Right lobe of liver (tissue), 6 donors: ENCODE measurements at regions not wholly inside any gene's neighbourhood (a gene's known extent, or its start where the extent isn't known, plus 50 kb on each side); places are given as distances from the start of the nearest gene placed in this dataset.

Experiments used
- ATAC-seq, 4 donors: fragments of 200-7000 bp; cut with Tn5 transposase; one replicate each; pipeline ENCODE4 v1.9.1; 2020; ENCODE audit warnings: mild to moderate bottlenecking in 4 of 4, moderate library complexity in 4 of 4
- DNase-seq, 3 donors: peaks; one replicate each; pipeline ENCODE4 v3.0.0-alpha.2; 2020
- H3K27ac ChIP-seq, 3 donors: fragments of 200-600 bp; one replicate each; pipeline ENCODE4 v1.8.0; 2022
- H3K27me3 ChIP-seq, 2 donors: fragments of 200-600 bp; one replicate each; pipeline ENCODE4 v1.8.0; 2022
- H3K36me3 ChIP-seq, 4 donors: fragments of 200-600 bp; sonication (generic) in 1 of 4; one replicate each; pipeline versions ENCODE4 v1.5.1 to v1.8.0; 2017 to 2022; ENCODE audit warnings: control low read depth in 1 of 4
- H3K4me1 ChIP-seq, 4 donors: fragments of 200-600 bp; sonication (generic) in 1 of 4; one replicate each; pipeline versions ENCODE4 v1.5.1 to v1.8.0; 2017 to 2022; ENCODE audit warnings: control low read depth in 1 of 4
- H3K4me3 ChIP-seq, 3 donors: fragments of 200-600 bp; one replicate each; pipeline ENCODE4 v1.8.0; 2022
- H3K9me3 ChIP-seq, 4 donors: fragments of 200-600 bp; sonication (generic) in 1 of 4; one replicate each; pipeline versions ENCODE4 v1.5.1 to v1.8.0; 2017 to 2022; ENCODE audit warnings: control low read depth in 1 of 4
- CTCF ChIP-seq, 4 donors: fragments of 200-600 bp in 3 of 4; fragments of 450-650 bp in 1 of 4; IDR thresholded peaks; one replicate each; pipeline versions ENCODE4 v1.5.1 to v1.8.0; 2016 to 2022; ENCODE audit warnings: antibody characterized with exemption in 4 of 4, mild to moderate bottlenecking in 2 of 4
- POLR2A ChIP-seq: fragments of 450-650 bp; IDR thresholded peaks from one replicate; pipeline ENCODE4 v1.6.1; 2017; ENCODE audit warnings: antibody characterized with exemption, mild to moderate bottlenecking
- WGBS: methylation state at CpG from one replicate; pipeline ENCODE4 v1.1.6; 2018; ENCODE audit warnings: low coverage, low lambda C conversion rate; ENCODE audit not compliant: insufficient coverage; ENCODE audit errors: missing lambda C conversion rate; 5-methylcytosine and 5-hydroxymethylcytosine counted together
- intact Hi-C, 2 donors: fragments of 100-400 bp; cut with DNase I; formaldehyde crosslinking; loops; one replicate each; pipeline versions ENCODE4 v1.11.2 to v1.14.1; 2022
- donor health status: DM: no; HTN: yes; CAD: no.
- donor health status: DM: no; HTN: no; CAD: no.
- donor health status: DM: no; HTN: no; CAD: no.
- donor health status: DM: no; HTN: yes; CAD: no.
- donor health status: DM: no; HTN: yes; CAD: no.

GRCh38 chr2:106963893-106964292 lies 77.9 kb upstream of the ST6GAL2 start:
- no peaks in the 10 kb centered on the region for H3K9me3 ChIP-seq
- no peaks in the 10 kb centered on the region for H3K4me1 ChIP-seq
- H3K4me3 ChIP-seq = no peak overlapping the region
- no peaks in the 10 kb centered on the region for H3K27me3 ChIP-seq
- 52% methylated on average over 5 of the region's 5 CpGs for WGBS
- no peak overlapping the region for H3K27ac ChIP-seq
- TF ChIP-seq POLR2A = no peak
- TF ChIP-seq CTCF (IDR thresholded peaks at IDR 0.05) = no peak
- no peak for DNase-seq
- no peaks in the 10 kb centered on the region for H3K36me3 ChIP-seq
- intact Hi-C loops = no loop called here
- ATAC-seq = no peak

GRCh38 chr2:106965611-106966010 lies 79.6 kb upstream of the ST6GAL2 start:
- Histone ChIP-seq H3K9me3 (no peaks in the 10 kb centered on the region), H3K27me3 (no peaks in the 10 kb centered on the region), H3K27ac (no peak overlapping the region), H3K4me1 (no peaks in the 10 kb centered on the region), H3K4me3 (no peak overlapping the region), H3K36me3 (no peaks in the 10 kb centered on the region)
- TF ChIP-seq CTCF (IDR thresholded peaks at IDR 0.05) (no peak), POLR2A (no peak)
- ATAC-seq (no peak), DNase-seq (no peak)
- 59% methylated on average over 3 of the region's 3 CpGs for WGBS
- intact Hi-C loops = no loop called here

GRCh38 chr2:106969777-106970176 lies 83.8 kb upstream of the ST6GAL2 start:
- intact Hi-C loops = no loop called here
- DNase-seq (no peak), ATAC-seq (no peak)
- no peaks in the 10 kb centered on the region for H3K4me1 ChIP-seq
- no peaks in the 10 kb centered on the region for H3K36me3 ChIP-seq
- H3K27me3 ChIP-seq = no peaks in the 10 kb centered on the region
- H3K9me3 ChIP-seq = no peaks in the 10 kb centered on the region
- H3K27ac ChIP-seq = no peak overlapping the region
- no peak overlapping the region for H3K4me3 ChIP-seq
- TF ChIP-seq CTCF (IDR thresholded peaks at IDR 0.05) = no peak
- TF ChIP-seq POLR2A = no peak
- WGBS = 41% methylated on average over 5 of the region's 5 CpGs

GRCh38 chr2:106970471-106971261 lies 84.7 kb upstream of the ST6GAL2 start:
- Histone ChIP-seq H3K9me3 (no peaks in the 10 kb centered on the region), H3K27ac (no peak overlapping the region), H3K36me3 (no peaks in the 10 kb centered on the region), H3K4me1 (no peaks in the 10 kb centered on the region), H3K4me3 (no peak overlapping the region), H3K27me3 (no peaks in the 10 kb centered on the region)
- no peak for DNase-seq
- whole genome bisulfite sequencing = 45% methylated on average over 5 of the region's 5 CpGs
- TF ChIP-seq CTCF (IDR thresholded peaks at IDR 0.05) = no peak
- no peak for TF ChIP-seq POLR2A
- peak in 1 of 4 donors; percentile 28 for ATAC-seq
- intact Hi-C loops = no loop called here
